ENCODE measurements at regions not wholly inside any gene's neighbourhood (a gene's known extent, or its start where the extent isn't known, plus 50 kb on each side); places are given as distances from the start of the nearest gene placed in this dataset.

DNA sequence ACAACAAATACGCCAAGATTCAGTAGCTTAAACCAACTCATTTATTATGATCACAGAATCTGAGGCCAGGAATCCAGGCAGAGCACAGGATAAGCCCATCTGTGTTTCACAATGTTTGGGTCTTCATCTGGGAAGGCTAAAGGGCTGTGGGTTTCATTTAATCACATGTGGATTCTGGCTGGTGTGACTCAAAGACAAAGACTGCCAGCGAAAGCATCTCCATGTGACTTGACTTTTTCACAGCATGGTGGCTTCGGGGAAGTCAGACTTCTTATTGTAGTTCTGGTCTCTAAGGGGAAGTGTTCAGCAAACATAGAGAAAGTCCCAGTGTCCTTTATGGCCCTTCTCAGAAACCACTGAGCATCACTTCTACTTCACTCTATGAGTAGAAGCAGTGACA, 1014.4 kb upstream of the GOT2 start (continued):
- TF ChIP-seq, protein P1, sequence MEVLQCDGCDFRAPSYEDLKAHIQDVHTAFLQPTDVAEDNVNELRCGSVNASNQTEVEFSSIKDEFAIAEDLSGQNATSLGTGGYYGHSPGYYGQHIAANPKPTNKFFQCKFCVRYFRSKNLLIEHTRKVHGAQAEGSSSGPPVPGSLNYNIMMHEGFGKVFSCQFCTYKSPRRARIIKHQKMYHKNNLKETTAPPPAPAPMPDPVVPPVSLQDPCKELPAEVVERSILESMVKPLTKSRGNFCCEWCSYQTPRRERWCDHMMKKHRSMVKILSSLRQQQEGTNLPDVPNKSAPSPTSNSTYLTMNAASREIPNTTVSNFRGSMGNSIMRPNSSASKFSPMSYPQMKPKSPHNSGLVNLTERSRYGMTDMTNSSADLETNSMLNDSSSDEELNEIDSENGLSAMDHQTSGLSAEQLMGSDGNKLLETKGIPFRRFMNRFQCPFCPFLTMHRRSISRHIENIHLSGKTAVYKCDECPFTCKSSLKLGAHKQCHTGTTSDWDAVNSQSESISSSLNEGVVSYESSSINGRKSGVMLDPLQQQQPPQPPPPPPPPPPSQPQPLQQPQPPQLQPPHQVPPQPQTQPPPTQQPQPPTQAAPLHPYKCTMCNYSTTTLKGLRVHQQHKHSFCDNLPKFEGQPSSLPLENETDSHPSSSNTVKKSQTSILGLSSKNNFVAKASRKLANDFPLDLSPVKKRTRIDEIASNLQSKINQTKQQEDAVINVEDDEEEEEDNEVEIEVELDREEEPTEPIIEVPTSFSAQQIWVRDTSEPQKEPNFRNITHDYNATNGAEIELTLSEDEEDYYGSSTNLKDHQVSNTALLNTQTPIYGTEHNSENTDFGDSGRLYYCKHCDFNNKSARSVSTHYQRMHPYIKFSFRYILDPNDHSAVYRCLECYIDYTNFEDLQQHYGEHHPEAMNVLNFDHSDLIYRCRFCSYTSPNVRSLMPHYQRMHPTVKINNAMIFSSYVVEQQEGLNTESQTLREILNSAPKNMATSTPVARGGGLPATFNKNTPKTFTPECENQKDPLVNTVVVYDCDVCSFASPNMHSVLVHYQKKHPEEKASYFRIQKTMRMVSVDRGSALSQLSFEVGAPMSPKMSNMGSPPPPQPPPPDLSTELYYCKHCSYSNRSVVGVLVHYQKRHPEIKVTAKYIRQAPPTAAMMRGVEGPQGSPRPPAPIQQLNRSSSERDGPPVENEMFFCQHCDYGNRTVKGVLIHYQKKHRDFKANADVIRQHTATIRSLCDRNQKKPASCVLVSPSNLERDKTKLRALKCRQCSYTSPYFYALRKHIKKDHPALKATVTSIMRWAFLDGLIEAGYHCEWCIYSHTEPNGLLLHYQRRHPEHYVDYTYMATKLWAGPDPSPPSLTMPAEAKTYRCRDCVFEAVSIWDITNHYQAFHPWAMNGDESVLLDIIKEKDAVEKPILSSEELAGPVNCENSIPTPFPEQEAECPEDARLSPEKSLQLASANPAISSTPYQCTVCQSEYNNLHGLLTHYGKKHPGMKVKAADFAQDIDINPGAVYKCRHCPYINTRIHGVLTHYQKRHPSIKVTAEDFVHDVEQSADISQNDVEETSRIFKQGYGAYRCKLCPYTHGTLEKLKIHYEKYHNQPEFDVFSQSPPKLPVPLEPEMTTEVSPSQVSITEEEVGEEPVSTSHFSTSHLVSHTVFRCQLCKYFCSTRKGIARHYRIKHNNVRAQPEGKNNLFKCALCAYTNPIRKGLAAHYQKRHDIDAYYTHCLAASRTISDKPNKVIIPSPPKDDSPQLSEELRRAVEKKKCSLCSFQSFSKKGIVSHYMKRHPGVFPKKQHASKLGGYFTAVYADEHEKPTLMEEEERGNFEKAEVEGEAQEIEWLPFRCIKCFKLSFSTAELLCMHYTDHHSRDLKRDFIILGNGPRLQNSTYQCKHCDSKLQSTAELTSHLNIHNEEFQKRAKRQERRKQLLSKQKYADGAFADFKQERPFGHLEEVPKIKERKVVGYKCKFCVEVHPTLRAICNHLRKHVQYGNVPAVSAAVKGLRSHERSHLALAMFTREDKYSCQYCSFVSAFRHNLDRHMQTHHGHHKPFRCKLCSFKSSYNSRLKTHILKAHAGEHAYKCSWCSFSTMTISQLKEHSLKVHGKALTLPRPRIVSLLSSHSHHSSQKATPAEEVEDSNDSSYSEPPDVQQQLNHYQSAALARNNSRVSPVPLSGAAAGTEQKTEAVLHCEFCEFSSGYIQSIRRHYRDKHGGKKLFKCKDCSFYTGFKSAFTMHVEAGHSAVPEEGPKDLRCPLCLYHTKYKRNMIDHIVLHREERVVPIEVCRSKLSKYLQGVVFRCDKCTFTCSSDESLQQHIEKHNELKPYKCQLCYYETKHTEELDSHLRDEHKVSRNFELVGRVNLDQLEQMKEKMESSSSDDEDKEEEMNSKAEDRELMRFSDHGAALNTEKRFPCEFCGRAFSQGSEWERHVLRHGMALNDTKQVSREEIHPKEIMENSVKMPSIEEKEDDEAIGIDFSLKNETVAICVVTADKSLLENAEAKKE (CRISPR knock-in tag; IDR thresholded peaks at IDR 0.05) = no peak
- TF ChIP-seq, protein P2, sequence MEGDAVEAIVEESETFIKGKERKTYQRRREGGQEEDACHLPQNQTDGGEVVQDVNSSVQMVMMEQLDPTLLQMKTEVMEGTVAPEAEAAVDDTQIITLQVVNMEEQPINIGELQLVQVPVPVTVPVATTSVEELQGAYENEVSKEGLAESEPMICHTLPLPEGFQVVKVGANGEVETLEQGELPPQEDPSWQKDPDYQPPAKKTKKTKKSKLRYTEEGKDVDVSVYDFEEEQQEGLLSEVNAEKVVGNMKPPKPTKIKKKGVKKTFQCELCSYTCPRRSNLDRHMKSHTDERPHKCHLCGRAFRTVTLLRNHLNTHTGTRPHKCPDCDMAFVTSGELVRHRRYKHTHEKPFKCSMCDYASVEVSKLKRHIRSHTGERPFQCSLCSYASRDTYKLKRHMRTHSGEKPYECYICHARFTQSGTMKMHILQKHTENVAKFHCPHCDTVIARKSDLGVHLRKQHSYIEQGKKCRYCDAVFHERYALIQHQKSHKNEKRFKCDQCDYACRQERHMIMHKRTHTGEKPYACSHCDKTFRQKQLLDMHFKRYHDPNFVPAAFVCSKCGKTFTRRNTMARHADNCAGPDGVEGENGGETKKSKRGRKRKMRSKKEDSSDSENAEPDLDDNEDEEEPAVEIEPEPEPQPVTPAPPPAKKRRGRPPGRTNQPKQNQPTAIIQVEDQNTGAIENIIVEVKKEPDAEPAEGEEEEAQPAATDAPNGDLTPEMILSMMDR (conservative IDR thresholded peaks at IDR 0.05; ENCODE audit: low read depth in 2 of 2) = no peak
- TF ChIP-seq EZH2phosphoT487 (IDR thresholded peaks at IDR 0.05; ENCODE audit: unreplicated experiment) (no peak), NANOG (IDR thresholded peaks at IDR 0.05; ENCODE audit: borderline replicate concordance) (no peak)

DNA sequence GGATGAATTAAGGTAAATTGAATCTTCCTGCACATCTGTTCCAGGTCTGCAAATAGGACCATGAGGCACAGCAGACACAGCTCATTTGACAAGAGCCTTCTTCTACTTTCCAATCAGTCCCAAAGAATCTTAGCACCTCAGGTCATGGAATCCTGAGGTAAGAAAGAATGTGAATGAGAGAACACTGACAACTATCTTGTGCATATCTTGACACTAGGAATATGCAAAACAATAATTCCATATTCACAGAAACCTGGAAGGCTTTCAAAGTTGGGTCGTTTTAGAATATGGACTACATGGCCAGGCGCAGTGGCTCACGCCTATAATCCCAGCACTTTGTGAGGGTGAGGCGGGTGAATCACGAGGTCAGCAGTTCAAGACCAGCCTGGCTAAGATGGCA, 1009.4 kb upstream of the GOT2 start:
- H3K27ac ChIP-seq (ENCODE audit: low read depth) = no peak overlapping the region
- no peaks in the 10 kb centered on the region for H3K36me3 Mint-ChIP-seq (ENCODE audit: low read depth)
- H3K4me3 Mint-ChIP-seq = no peak overlapping the region
- H3K79me2 ChIP-seq (replicated peaks; ENCODE audit: insufficient read depth) = no peaks in the 10 kb centered on the region
- H3K27ac Mint-ChIP-seq = no peak overlapping the region
- no peak overlapping the region for H3K4me2 ChIP-seq
- H4K20me1 ChIP-seq (replicated peaks; ENCODE audit: insufficient read depth) = no peaks in the 10 kb centered on the region
- H3K4me1 Mint-ChIP-seq = 0 out of 3 replicates have a peak, but pooled peaks cover 2% of the 10 kb centered on the region
- H3K9me3 Mint-ChIP-seq = no peaks in the 10 kb centered on the region
- no peak overlapping the region for H3K4me3 ChIP-seq
- no peaks in the 10 kb centered on the region for H3K9me2 ChIP-seq (ENCODE audit: insufficient read depth)
- no peaks in the 10 kb centered on the region for H3K27me3 Mint-ChIP-seq (ENCODE audit: insufficient read depth, low read depth, poor library complexity)
- no peaks in the 10 kb centered on the region for H3K36me3 ChIP-seq (ENCODE audit: insufficient read depth)
- DNase-seq (ENCODE audit: low spot score) = no peak
- ATAC-seq = no peak
- no peak overlapping the region for H2AFZ ChIP-seq
- H3F3A ChIP-seq (replicated peaks; ENCODE audit: low read depth) = no peaks in the 10 kb centered on the region
- H3K27me3 ChIP-seq (ENCODE audit: insufficient read depth) = no peaks in the 10 kb centered on the region
- no peaks in the 10 kb centered on the region for H3K4me1 ChIP-seq (ENCODE audit: insufficient read depth)
- TF ChIP-seq ZNF331 (CRISPR knock-in tag; IDR thresholded peaks at IDR 0.05; ENCODE audit: low read depth) (no peak), JUNB (IDR thresholded peaks at IDR 0.05; ENCODE audit: unreplicated experiment) (no peak), STAT1 (IDR thresholded peaks at IDR 0.05; ENCODE audit: unreplicated experiment) (no peak), NANOG (IDR thresholded peaks at IDR 0.05; ENCODE audit: borderline replicate concordance) (no peak), ZNF114 (CRISPR knock-in tag; IDR thresholded peaks at IDR 0.05) (no peak)
- TF ChIP-seq, protein P3, sequence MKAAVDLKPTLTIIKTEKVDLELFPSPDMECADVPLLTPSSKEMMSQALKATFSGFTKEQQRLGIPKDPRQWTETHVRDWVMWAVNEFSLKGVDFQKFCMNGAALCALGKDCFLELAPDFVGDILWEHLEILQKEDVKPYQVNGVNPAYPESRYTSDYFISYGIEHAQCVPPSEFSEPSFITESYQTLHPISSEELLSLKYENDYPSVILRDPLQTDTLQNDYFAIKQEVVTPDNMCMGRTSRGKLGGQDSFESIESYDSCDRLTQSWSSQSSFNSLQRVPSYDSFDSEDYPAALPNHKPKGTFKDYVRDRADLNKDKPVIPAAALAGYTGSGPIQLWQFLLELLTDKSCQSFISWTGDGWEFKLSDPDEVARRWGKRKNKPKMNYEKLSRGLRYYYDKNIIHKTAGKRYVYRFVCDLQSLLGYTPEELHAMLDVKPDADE (IDR thresholded peaks at IDR 0.05) = no peak
- TF ChIP-seq, protein P4, sequence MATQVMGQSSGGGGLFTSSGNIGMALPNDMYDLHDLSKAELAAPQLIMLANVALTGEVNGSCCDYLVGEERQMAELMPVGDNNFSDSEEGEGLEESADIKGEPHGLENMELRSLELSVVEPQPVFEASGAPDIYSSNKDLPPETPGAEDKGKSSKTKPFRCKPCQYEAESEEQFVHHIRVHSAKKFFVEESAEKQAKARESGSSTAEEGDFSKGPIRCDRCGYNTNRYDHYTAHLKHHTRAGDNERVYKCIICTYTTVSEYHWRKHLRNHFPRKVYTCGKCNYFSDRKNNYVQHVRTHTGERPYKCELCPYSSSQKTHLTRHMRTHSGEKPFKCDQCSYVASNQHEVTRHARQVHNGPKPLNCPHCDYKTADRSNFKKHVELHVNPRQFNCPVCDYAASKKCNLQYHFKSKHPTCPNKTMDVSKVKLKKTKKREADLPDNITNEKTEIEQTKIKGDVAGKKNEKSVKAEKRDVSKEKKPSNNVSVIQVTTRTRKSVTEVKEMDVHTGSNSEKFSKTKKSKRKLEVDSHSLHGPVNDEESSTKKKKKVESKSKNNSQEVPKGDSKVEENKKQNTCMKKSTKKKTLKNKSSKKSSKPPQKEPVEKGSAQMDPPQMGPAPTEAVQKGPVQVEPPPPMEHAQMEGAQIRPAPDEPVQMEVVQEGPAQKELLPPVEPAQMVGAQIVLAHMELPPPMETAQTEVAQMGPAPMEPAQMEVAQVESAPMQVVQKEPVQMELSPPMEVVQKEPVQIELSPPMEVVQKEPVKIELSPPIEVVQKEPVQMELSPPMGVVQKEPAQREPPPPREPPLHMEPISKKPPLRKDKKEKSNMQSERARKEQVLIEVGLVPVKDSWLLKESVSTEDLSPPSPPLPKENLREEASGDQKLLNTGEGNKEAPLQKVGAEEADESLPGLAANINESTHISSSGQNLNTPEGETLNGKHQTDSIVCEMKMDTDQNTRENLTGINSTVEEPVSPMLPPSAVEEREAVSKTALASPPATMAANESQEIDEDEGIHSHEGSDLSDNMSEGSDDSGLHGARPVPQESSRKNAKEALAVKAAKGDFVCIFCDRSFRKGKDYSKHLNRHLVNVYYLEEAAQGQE (IDR thresholded peaks at IDR 0.05; ENCODE audit: unreplicated experiment) = no peak
